GM21423 (cell line): ENCODE measurements at regions not wholly inside any gene's neighbourhood (a gene's known extent, or its start where the extent isn't known, plus 50 kb on each side); places are given as distances from the start of the nearest gene placed in this dataset.

Experiments used
- ATAC-seq: cut with Tn5 transposase; IDR thresholded peaks from one replicate; pipeline ENCODE4 v1.9.1; 2021; ENCODE audit warnings: mild to moderate bottlenecking, moderate library complexity; ENCODE audit not compliant: unreplicated experiment

GRCh38 chr1:83773059-83773458 lies 225.9 kb downstream of the TTLL7 start:
- no peak for ATAC-seq

GRCh38 chr1:83770319-83770661 lies 228.6 kb downstream of the TTLL7 start:
- ATAC-seq, result no peak

- ATAC-seq, result no peak
These were observed 229.2 kb downstream of the TTLL7 start for GRCh38 chr1:83769594-83770318.

- no peak for ATAC-seq
These were observed 229.9 kb downstream of the TTLL7 start for GRCh38 chr1:83769072-83769471.

GRCh38 chr1:83766241-83766691 lies 232.7 kb downstream of the TTLL7 start:
- no peak for ATAC-seq

- no peak for ATAC-seq
These were observed 233.8 kb downstream of the TTLL7 start for GRCh38 chr1:83765125-83765524.

- ATAC-seq, result no peak
These were observed 234.7 kb downstream of the TTLL7 start for GRCh38 chr1:83764209-83764608.

- ATAC-seq, result no peak
These were observed 235.4 kb downstream of the TTLL7 start for GRCh38 chr1:83763361-83764095.

GRCh38 chr1:83762416-83762815 lies 236.5 kb downstream of the TTLL7 start:
- no peak for ATAC-seq

- no peak for ATAC-seq
These were observed 236.9 kb downstream of the TTLL7 start for GRCh38 chr1:83762039-83762365.

GRCh38 chr1:83761167-83762038 lies 237.5 kb downstream of the TTLL7 start:
- peak; percentile 100 for ATAC-seq

GRCh38 chr1:83760226-83761021 lies 238.5 kb downstream of the TTLL7 start:
- no peak for ATAC-seq

GRCh38 chr1:83756984-83757717 lies 241.8 kb downstream of the TTLL7 start:
- ATAC-seq, result no peak

GRCh38 chr1:83751602-83752001 lies 247.3 kb downstream of the TTLL7 start:
- no peak for ATAC-seq

GRCh38 chr1:83750201-83750600 lies 248.7 kb downstream of the TTLL7 start:
- no peak for ATAC-seq

GRCh38 chr1:83747853-83748482 lies 251.0 kb downstream of the TTLL7 start:
- no peak for ATAC-seq

GRCh38 chr1:83746234-83746633 lies 252.7 kb downstream of the TTLL7 start:
- peak; percentile 52 for ATAC-seq

- ATAC-seq, result no peak
These were observed 256.5 kb downstream of the TTLL7 start for GRCh38 chr1:83742446-83742845.

- no peak for ATAC-seq
These were observed 257.2 kb downstream of the TTLL7 start for GRCh38 chr1:83741770-83742169.

GRCh38 chr1:83741348-83741747 lies 257.6 kb downstream of the TTLL7 start:
- no peak for ATAC-seq
